HG03175 (cell line): ENCODE measurements at regions not wholly inside any gene's neighbourhood (a gene's known extent, or its start where the extent isn't known, plus 50 kb on each side); places are given as distances from the start of the nearest gene placed in this dataset.

Experiments
- ATAC-seq: cut with Tn5 transposase; IDR thresholded peaks from one replicate; pipeline ENCODE4 v1.9.1; 2021; ENCODE audit warnings: mild to moderate bottlenecking, moderate library complexity; ENCODE audit not compliant: unreplicated experiment

DNA sequence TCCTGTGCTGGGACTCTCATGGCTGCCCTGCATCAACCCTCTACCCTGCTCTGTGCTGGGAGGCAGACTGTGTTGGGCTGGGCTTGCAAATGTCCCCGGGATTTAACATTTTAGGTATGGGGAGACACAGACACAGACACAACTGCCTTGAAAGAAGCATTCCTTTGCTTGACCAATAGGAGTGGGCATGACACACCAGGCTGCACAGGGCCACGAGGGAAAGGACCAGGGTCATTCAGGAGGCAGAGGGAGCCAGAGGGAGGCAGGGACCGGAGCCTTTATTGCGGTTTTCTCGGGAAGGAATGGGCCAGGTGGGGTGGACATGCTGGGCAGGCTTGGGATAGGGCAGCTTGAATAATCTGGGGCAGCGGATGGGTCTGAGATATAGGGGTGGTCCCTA is 238.7 kb upstream of the COPS8 start:
- no peak for ATAC-seq

DNA sequence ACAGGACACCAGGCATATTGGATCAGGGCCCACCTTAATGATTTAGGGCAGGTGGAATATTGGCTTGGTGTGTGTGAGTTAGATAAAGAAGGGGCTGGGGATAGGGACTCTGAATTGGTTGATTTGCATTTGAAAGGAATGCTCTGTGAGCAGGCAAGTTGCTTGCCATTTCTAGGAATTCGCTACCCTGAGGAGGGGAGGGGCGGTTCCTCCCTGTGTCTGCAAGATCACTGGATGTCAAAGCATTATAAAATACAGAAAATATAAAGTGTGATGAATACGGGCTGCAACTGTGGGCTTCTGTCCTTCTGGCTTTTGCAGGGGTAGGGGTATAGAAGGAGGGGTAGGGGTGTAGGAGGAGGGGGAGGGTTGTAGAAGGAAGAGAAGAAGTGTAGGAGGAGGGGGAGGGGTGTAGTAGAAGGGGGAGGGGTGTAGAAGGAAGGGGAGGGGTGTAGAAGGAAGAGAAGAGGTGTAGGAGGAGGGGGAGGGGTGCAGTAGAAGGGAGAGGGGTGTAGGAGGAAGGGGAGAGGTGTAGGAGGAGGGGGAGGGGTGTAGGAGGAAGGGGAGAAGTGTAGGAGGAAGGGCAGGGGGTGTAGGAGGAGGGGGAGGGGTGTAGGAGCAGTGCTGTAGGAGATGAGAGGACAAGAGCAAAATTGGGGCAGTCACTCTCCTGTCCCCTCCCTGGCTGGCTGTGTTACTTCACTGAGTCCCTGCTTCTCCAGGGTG is 238.0 kb upstream of the COPS8 start:
- ATAC-seq, result no peak

DNA sequence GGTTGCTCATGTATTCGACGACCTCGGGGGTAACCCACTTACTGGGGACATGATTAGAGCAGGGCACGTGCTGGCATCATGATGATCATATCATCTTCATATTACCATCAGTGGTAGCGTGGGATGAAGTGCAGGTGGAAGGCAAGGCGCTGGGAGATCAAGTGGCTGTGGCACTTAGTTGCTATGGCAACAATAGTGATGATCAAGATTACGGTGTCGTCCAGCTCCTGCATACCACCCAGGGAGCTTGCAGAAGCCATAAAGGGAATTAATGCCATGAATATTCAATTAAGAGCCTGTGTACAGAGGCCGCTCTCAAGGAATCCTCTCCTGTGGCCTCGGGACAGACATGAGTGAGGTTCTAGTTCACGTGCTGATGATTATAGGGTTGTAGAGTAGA is 237.2 kb upstream of the COPS8 start:
- no peak for ATAC-seq

DNA sequence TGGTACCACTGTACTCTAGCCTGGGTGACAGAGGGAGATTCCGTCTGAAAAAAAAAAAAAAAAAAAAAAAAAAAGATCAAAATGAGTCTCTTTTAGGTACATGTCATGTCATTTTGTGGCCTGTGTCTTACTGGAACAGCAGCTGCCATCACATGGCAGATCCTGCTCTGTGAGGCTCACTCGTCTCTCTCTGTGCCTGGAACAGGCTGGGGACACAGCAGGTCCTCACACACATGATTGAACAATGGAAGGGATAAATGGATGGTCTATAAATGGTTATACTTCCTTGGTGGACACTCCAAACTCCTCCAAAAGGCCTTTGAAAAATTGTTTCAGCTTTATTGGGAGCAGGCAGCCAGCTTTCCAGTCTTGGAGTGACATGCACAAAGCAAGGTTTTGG is 236.2 kb upstream of the COPS8 start:
- no peak for ATAC-seq

DNA sequence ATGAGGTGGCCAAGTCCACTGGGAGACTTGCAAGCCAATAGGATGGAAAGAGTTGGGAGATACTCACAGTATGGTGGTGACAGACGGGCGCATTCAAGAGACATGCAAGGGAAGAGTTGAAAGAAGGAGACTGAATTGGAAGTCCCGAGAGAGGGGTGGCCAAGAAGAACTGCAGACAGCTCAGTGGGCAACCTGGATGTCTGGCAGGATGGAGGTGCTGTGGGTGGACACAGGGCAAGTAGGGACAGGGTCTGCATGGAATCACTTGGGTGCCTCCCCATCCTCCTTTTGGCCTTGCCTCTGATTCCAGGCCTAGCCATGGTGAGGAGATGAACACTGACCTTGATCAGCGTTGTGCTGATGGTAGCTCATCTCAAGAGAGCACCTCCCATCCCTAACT is 235.7 kb upstream of the COPS8 start:
- ATAC-seq, result no peak

DNA sequence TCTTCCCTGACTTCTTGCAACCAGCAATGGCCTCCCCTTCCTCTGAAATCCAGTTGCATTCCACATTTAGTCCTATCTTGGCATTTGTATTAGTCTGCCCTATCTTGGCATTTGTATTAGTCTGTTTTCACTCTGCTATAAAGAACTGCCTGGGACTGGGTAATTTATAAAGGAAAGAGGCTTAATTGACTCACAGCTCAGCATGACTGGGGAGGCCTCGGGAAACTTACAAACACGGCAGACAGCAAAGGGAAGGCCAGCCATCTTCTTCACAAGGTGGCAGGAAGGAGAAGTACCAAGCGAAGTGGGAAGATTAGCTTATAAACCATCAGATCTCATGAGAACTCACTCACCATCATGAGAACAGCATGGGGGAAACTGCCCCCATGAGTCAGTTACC is 234.5 kb upstream of the COPS8 start:
- ATAC-seq, result no peak

DNA sequence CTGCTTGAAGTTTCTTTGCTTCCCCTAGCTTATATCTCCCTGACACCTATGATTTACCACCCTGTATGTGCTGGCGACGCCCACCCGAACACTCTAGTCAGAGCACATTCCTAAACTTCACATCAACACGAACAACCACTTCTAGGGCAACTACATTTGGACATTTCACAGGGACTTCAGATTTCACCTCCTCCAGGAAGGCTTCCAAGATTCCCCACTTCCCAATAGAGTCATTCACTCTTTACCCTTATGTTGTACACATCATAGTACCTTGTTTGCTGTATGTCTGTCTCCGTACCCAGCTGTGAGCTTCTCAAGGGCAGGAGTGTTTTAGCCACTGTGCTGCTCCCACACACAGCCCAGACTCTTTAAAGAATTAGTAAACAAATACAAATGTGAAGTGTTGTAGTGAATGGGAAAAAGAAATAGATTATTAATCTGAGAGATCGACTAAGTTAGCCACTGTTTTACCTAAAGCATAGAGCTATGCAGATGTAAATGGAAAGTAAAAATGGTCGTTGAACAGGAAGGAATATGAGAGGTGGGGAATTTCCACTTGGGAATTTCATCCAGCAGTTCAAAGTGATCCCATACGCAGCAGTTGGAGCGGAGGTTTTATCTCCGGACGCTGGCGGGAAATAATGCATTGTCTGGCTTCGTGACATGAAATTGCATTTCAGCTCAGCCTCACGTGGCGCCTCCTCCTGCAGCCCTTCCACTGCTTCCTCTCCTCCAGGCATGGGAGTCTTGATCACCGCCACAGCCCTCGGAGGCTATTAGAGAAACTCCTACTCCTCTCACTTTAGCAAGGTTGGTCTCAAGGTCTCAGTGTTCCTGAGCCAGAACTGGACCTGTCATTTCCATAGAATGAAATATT is 233.4 kb upstream of the COPS8 start:
- ATAC-seq, result no peak

DNA sequence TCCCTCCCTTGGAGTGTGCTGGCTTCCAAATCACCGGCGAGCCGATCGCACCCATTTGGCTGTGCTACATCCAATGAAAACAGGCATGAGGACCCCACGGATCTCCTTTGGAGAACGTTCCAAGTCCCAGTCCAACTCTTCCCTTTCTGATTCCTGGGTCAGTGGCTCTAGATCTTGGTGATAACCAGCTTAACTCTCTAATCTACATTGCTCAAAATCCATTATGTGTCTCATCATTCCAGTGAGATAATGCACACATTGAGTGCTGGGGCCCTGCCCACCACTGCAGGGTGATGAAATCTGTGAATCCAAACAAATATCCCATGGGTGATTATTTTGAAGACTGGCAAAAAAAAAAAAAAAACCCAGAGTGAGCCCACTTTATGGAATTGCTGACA is 232.7 kb upstream of the COPS8 start:
- ATAC-seq, result no peak

DNA sequence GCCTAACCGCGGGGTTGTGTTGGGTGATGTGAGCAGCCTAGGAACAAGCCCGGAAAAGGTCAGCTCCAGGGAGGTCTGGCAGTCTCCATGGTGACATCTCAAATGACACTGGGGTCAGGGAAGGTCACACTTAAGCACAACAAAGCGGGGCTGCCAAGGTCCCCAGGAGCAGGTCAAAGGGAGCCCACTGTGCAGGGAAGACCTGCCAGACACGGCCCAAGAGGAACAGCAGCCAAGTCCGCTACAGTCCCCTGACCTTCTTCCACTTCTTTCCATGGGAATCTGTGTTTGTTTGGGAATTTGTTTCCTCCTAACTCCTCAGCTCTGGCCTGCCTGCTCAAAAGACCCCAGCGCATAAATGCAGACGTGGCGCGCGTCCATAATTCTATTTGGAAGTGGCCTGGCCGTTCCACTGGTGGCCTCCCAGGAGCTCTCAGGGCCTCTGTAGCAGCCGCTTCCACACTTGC is 232.1 kb upstream of the COPS8 start:
- no peak for ATAC-seq

DNA sequence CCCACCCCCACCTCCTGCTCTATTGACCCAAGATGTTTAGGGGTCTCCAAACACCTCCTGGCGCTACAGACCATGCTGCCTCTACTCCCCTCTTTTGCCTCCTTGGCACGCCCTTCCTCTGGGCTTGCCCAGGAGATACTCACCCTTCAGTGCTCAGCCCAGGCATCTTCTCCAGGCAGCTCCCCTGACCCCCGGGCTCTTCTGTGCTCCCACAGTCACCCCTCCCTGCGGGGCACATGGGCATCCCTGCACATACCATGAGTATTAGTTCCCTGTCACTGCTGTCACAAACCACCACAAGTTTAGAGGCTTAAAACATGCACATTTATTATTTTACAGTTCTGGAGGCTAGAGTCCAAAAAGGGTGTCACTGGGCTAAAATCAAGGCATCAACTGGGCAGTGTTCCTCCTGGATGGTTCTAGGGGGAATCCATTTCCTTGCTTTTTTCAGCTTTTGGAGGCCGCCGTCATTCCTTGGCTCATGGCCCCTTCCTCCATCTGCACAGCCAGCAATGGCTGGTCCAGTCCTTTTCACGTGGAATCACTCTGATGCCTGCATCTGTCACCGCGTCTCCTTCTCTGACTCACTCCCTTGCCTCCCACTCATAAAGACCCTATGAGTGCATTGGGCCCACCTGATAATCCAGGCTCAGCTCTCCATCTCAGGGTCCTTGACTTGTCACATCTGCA is 230.4 kb upstream of the COPS8 start:
- no peak for ATAC-seq

DNA sequence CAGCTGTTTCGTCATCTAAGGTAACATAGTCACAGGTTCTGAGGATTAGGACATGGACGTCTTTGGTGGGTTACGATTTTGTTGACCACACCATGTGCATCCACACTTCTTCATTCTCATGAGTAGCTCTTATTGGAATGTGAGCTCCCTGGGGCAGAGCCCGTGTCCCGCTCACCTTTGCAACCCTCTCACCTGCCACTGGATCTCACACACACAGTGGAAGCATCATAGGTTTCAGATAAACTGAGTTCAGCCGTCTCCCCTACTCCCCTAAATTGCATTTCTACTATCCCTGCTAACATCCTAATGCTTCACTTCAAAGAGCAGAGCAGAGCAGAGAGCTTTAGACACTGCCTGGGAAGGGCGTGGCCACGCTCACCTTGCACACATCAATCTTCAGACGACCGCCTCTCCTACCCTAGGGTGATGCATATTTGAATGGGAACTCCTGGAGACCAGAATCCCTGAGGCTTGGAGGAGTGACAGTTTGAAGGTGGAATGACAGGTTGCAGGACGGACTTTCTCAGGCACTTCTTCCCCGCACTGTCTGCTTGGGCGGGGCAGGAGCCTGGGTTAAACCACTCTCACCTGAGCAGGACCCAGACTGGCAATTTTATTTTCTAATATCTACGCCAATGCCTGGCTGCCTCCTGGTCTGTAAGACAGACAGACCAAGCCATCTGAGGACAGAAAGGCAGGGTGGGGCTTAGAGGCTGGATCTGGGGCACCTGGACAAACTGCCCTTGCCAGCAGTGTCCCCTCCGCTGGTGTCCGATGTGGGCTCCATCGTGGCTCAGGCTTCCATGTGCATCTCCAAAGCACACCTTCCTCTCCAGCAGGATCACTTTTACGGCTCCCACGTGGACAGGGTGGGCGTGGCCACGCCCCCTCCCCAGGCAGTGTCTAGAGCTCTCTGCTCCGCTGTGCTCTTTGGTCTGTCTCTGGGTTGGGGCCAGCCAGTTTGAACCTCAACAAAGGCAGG is 229.5 kb upstream of the COPS8 start:
- ATAC-seq, result no peak

DNA sequence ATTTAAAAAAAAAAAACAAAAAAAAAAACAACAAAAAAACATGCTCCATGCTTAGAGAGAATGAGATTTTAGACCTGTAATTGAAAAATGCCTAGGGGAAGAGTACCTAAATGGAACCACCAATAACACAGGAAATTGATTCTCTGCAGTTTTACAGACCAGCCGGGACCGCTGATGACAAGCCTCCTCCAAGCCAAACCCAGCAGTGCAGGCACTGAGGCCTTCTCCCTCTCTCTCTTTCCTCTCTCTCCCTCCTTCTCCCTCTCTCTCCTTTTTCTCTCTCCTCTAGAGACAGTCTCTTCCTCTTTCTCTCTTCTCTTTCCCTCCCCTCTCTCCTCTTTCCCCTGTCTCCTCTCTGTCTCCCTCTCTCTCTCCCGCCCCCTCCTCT is 228.8 kb upstream of the COPS8 start:
- no peak for ATAC-seq

DNA sequence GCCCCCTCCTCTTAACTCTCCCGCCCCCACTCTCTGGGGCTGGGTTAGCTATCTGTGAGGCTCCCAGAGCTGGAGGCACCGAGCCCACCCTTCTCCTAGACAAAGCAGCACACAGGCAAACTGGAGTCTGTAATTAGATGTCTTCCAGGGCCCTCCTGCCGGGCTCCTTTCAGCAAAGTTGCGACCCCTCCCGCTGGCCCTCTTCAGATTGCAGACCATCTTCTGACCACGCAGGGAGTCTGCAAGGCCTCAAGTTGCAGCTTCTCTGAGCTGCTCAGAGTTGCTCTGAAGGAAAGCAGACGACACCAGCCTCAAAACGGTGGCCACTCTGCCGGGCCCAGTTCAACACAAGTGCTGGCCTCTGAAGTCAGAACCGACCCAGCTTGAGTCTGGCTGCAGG is 228.4 kb upstream of the COPS8 start:
- ATAC-seq, result no peak

DNA sequence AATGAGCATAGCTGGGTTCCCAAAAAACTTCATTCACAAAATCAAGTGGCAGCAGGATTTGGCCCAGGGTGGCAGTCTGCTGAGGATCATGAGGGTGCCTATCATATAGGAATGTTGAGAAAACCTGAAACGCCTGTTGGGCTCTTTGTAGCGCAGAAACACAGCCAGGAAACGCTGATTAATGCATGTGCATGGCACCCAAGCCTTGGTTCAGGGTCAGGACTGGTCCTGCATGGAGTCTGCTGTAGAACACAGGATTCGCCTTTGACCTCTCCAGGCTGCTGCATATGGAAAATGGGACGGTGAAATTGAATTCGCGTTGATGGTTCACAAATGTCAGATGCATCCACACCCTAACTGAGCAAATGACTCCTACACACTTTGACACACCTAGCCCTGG is 227.9 kb upstream of the COPS8 start:
- ATAC-seq, result no peak

DNA sequence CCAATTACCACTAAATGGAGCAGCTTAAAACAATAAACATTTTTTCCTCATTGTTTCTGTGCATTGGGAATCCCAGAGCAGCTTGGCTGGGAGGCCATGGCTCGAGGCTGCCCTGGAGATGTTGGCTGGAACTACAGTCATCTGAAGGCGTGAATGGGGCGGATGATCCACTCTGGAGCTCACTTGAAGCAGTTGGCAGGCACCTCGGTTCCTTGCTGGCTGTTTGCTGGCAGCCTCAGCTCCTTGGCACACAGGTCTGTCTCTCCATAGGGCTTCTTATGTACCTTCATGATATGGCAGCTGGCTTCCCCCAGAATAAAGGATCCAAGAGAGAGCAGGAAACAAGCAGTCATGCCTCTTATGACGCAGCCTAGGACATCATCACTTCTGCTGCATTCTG is 227.0 kb upstream of the COPS8 start:
- ATAC-seq, result no peak

DNA sequence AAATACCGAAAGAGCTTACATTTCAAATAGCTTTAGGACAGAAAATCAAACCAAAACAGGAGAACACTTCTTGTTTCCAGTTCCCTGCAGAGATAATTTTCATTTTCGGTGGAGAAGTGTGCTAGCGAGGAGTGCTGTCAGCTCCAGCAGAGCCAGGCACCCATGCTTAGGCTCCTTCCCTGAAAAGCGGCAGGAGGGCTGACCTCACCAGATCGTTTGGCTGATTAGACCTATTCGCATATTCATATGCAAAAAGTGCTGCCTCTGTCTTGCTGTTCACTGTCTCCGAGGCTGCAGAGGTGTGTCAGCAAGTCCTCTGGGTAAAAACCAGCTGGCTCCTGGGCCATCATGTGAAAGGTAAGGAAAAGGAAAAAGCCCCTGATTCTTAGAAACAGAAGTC is 225.8 kb upstream of the COPS8 start:
- no peak for ATAC-seq

DNA sequence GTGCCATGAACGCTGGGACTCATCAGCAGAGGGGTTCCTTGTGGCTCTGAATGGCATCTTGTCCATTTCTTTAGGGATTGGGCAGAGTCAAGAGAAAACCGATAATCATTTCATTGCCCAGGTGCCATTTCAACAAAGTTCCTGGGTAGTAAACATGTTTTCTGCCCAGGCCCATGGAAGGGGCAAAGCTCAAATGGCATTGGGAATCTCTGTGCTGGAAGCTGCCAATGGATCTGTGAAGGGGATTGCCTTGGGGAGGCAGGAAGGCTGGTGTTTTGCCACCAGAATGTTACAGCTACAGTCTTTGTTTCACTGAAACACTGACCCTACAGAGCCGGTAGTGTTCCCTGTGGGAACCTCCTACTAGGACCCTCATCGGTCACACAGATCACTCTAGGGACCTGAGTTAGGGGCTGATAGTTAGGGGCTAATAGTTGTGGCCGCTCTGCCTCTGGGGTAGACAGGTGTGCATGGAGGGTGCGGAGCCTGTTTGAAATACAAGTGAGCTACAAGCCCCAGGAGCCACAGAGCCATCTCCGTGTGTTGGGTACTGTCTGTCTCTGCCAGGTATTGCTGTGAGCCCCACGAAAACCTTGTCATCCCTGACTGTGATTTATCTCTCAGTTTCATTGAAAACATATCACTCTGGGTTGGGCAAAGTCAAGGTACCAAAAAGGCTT is 224.4 kb upstream of the COPS8 start:
- ATAC-seq, result no peak

DNA sequence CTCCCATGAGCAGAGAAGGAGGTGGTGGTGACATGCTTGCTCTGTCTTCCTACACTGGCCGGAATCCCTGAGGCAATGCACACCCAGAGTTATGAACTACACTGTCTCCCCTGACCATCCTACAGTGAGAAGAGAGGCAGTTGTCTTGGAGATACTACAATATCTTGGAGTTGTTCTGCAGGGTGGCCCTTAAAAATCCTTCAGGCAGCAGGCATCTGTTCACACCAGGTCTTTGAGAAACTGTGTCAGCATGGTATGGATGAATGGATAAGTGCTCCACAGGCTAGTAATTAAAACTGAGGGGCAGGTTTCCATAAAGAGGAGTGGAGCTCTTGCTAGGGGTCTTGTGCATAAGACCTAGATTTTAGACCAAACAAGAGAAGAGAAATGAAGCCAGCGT is 223.7 kb upstream of the COPS8 start:
- no peak for ATAC-seq

DNA sequence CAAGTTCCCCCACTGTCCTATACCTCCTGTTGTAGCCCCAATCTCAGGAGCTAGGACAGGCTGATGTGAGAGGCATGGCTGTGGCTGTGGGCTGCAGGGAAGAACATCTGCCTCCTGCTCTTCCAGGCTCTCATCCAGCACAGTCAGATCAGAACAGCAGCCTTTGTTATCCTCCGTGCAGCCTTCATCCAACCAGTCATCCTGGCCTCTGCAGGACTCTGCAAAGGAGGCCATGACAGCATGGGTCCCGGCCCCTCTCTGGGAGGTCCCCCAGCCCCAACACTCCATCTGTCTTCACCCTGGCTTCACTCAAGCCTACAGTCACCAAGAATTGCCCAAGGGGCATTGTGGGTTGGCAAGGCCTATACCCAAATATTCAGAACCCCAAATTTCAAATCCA is 223.2 kb upstream of the COPS8 start:
- ATAC-seq, result no peak
